ENCODE measurements at regions not wholly inside any gene's neighbourhood (a gene's known extent, or its start where the extent isn't known, plus 50 kb on each side); places are given as distances from the start of the nearest gene placed in this dataset.

DNA sequence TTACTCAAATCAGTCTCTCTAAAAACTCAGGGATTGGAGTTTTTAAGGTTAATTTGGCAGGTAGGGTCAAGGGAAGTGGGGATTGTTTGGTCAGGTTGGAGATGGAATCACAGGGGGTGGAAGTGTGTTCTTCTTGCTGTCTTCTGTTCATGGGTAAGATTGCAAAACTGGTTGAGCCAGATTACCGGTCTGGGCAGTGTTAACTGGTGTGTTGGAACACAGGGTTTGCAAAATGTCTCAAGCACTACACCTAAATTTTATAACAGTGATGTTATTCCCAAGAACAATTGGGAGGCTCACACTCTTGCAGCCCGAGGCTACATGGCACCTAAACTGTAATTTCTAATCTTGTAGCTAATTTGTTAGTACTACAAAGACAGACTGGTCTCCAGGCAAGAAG lies 425.4 kb downstream of the PLOD2 start:
- H3K27me3 Mint-ChIP-seq (ENCODE audit: unreplicated experiment), result no peaks in the 10 kb centered on the region
- intact Hi-C loops (cut with micrococcal nuclease; ENCODE audit: unreplicated experiment), result loop anchor here (5.0 kb wide), 1 partner anchor 348 kb away; no protein-coding TSS in a partner anchor
- BruUV-seq (replicated peaks), result no TSS peak
- H3K36me3 Mint-ChIP-seq (ENCODE audit: insufficient read depth, unreplicated experiment), result no peaks in the 10 kb centered on the region
- CTCF ChIA-PET, result no interaction called here
- H3K9me3 Mint-ChIP-seq (ENCODE audit: low read depth, unreplicated experiment), result no peaks in the 10 kb centered on the region
- H3K4me3 Mint-ChIP-seq (ENCODE audit: low read depth, unreplicated experiment), result no peak overlapping the region
- TF ChIP-seq CTCF (IDR thresholded peaks at IDR 0.05; ENCODE audit: unreplicated experiment), result no peak
- peaks cover 9% of the 10 kb centered on the region for H3K4me1 Mint-ChIP-seq (ENCODE audit: low read depth, unreplicated experiment)
- H3K27ac Mint-ChIP-seq (ENCODE audit: unreplicated experiment), result no peak overlapping the region
- peak; percentile 26 for DNase-seq

DNA sequence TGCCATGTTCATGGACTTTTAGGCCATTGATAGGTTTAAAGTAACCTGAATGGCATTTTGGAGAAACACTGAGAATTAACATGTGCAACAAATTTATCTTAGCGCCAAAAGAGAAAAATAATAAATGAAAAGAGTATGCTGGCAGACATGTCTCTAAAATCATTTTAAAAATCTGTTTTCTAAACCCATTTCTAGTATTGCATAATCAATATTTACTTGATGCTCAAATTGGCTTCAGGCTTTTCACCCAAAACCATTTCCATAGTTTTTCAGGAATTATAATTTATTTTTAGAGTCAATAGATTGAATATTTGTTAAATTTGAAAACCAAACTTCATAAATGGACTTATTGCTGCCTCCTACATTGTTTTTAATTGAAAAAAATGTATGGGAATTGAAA lies 423.0 kb downstream of the PLOD2 start:
- no peaks in the 10 kb centered on the region for H3K27me3 Mint-ChIP-seq (ENCODE audit: unreplicated experiment)
- H3K4me1 Mint-ChIP-seq (ENCODE audit: low read depth, unreplicated experiment), result peaks cover 9% of the 10 kb centered on the region
- H3K9me3 Mint-ChIP-seq (ENCODE audit: low read depth, unreplicated experiment), result no peaks in the 10 kb centered on the region
- no peak for DNase-seq
- CTCF ChIA-PET, result no interaction called here
- TF ChIP-seq CTCF (IDR thresholded peaks at IDR 0.05; ENCODE audit: unreplicated experiment), result no peak
- H3K4me3 Mint-ChIP-seq (ENCODE audit: low read depth, unreplicated experiment), result no peak overlapping the region
- no TSS peak for BruUV-seq (replicated peaks)
- no peak overlapping the region for H3K27ac Mint-ChIP-seq (ENCODE audit: unreplicated experiment)
- no peaks in the 10 kb centered on the region for H3K36me3 Mint-ChIP-seq (ENCODE audit: insufficient read depth, unreplicated experiment)
- intact Hi-C loops (cut with micrococcal nuclease; ENCODE audit: unreplicated experiment), result loop anchor here (5.0 kb wide), 1 partner anchor 351 kb away; no protein-coding TSS in a partner anchor

- peaks cover 9% of the 10 kb centered on the region for H3K4me1 Mint-ChIP-seq (ENCODE audit: low read depth, unreplicated experiment)
- no peak overlapping the region for H3K4me3 Mint-ChIP-seq (ENCODE audit: low read depth, unreplicated experiment)
- TF ChIP-seq CTCF (IDR thresholded peaks at IDR 0.05; ENCODE audit: unreplicated experiment), result no peak
- CTCF ChIA-PET, result no interaction called here
- no peaks in the 10 kb centered on the region for H3K36me3 Mint-ChIP-seq (ENCODE audit: insufficient read depth, unreplicated experiment)
- H3K9me3 Mint-ChIP-seq (ENCODE audit: low read depth, unreplicated experiment), result peaks cover 4% of the 10 kb centered on the region
- DNase-seq, result no peak
- H3K27ac Mint-ChIP-seq (ENCODE audit: unreplicated experiment), result no peak overlapping the region
- intact Hi-C loops (cut with micrococcal nuclease; ENCODE audit: unreplicated experiment), result loop anchor here (5.0 kb wide), 1 partner anchor 353 kb away; no protein-coding TSS in a partner anchor
- no peaks in the 10 kb centered on the region for H3K27me3 Mint-ChIP-seq (ENCODE audit: unreplicated experiment)
- no TSS peak for BruUV-seq (replicated peaks)
These were observed 421.1 kb downstream of the PLOD2 start for GRCh38 chr3:145739926-145740325.

- Mint-ChIP-seq H3K36me3 (ENCODE audit: insufficient read depth, unreplicated experiment) (no peaks in the 10 kb centered on the region), H3K4me1 (ENCODE audit: low read depth, unreplicated experiment) (no peaks in the 10 kb centered on the region), H3K27ac (ENCODE audit: unreplicated experiment) (no peak overlapping the region), H3K9me3 (ENCODE audit: low read depth, unreplicated experiment) (no peaks in the 10 kb centered on the region), H3K27me3 (ENCODE audit: unreplicated experiment) (no peaks in the 10 kb centered on the region), H3K4me3 (ENCODE audit: low read depth, unreplicated experiment) (no peak overlapping the region)
- BruUV-seq (replicated peaks), result no TSS peak
- CTCF ChIA-PET, result interaction anchor here (0.9 kb wide), 1 partner anchor 14 kb away, joined by 7 read pairs; no protein-coding TSS in a partner anchor
- intact Hi-C loops (cut with micrococcal nuclease; ENCODE audit: unreplicated experiment), result no loop called here
- DNase-seq, result no peak
- TF ChIP-seq CTCF (IDR thresholded peaks at IDR 0.05; ENCODE audit: unreplicated experiment), result no peak
These were observed 410.3 kb downstream of the PLOD2 start for GRCh38 chr3:145750657-145751056.

Measured in Calu3 (cell line).